HUES6 (cell line): ENCODE measurements at regions not wholly inside any gene's neighbourhood (a gene's known extent, or its start where the extent isn't known, plus 50 kb on each side); places are given as distances from the start of the nearest gene placed in this dataset.
"Not testable (repeated sequence)": the region's sequence is repeated elsewhere in the genome, so short reads cannot be mapped to it uniquely, and the experiment has no call there.

Experiments used
- H3K27ac ChIP-seq: 2 replicates; pipeline ENCODE4 v1.7.0; 2013; ENCODE audit warnings: low read depth, mild to moderate bottlenecking, low read length, inconsistent platforms
- H3K27me3 ChIP-seq: 2 replicates; pipeline ENCODE4 v1.6.1; 2013; ENCODE audit warnings: low read length; ENCODE audit not compliant: control insufficient read depth, insufficient read depth
- H3K36me3 ChIP-seq: 2 replicates; pipeline ENCODE4 v1.6.1; 2013; ENCODE audit warnings: low read length; ENCODE audit not compliant: control insufficient read depth, insufficient read depth
- H3K4me1 ChIP-seq: 2 replicates; pipeline ENCODE4 v1.6.1; 2013; ENCODE audit warnings: low read length; ENCODE audit not compliant: control insufficient read depth, insufficient read depth
- H3K4me3 ChIP-seq: 2 replicates; pipeline ENCODE4 v1.5.1; 2013; ENCODE audit warnings: low read depth, low read length
- H3K9ac ChIP-seq: one replicate; pipeline ENCODE4 v1.6.1; 2013; ENCODE audit warnings: mild to moderate bottlenecking, low read length
- H3K9me3 ChIP-seq: 2 replicates; pipeline ENCODE4 v1.6.1; 2013; ENCODE audit warnings: low read depth, low read length; ENCODE audit not compliant: control insufficient read depth, insufficient read depth

DNA sequence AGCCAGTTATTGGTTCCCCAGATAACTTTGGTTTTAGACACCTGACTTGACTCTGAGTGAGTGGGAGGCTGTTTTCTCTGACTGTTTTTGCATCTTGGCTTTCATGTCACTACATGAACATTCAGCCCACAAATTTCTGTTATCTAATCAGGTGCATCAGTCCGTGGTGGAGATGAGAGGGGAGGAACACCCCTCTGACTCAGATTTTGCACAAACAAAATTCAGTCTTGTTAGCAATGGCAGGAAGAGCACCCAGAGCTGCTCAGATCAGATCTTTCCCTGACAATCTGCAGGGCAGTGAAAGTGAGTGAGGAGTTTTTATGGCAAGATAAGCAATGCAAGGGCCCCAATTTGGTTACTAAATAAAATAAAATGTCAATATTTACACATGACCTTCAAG lies 307.2 kb upstream of the NOTCH2NLA start:
- H3K36me3 ChIP-seq, H3K4me3 ChIP-seq, H3K27ac ChIP-seq, H3K4me1 ChIP-seq, H3K27me3 ChIP-seq, H3K9me3 ChIP-seq, H3K9ac ChIP-seq: not testable (repeated sequence)

DNA sequence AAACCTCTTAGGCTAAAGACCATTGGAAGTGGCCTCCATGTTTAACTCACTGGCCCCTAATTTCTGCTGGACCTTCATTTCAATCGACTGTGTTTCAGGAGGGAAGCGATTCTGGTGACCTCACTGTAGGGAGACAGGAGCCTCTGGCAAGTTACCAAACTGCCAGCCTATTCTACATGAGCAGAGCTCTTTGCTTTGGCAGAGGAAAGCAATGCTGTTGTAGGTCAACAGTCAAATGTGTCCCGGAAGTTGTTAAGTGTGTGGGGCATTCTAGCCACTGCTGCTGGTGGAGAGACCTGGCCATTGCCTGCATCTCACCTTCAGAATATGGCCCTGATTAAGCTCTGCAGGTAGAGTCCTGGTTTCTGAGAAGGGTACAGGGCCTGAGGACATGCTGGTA lies 306.8 kb upstream of the NOTCH2NLA start:
- not testable (repeated sequence) for H3K9ac ChIP-seq, H3K27ac ChIP-seq, H3K4me1 ChIP-seq, H3K36me3 ChIP-seq, H3K27me3 ChIP-seq, H3K4me3 ChIP-seq, H3K9me3 ChIP-seq

GRCh38 chr1:146530958-146531357 lies 302.1 kb upstream of the NOTCH2NLA start:
- H3K27me3 ChIP-seq, H3K9me3 ChIP-seq, H3K4me3 ChIP-seq, H3K36me3 ChIP-seq, H3K27ac ChIP-seq, H3K9ac ChIP-seq, H3K4me1 ChIP-seq: not testable (repeated sequence)

- H3K9ac ChIP-seq, H3K27me3 ChIP-seq, H3K36me3 ChIP-seq, H3K4me1 ChIP-seq, H3K27ac ChIP-seq, H3K9me3 ChIP-seq, H3K4me3 ChIP-seq: not testable (repeated sequence)
These were observed 294.0 kb upstream of the NOTCH2NLA start for GRCh38 chr1:146522812-146523211.

DNA sequence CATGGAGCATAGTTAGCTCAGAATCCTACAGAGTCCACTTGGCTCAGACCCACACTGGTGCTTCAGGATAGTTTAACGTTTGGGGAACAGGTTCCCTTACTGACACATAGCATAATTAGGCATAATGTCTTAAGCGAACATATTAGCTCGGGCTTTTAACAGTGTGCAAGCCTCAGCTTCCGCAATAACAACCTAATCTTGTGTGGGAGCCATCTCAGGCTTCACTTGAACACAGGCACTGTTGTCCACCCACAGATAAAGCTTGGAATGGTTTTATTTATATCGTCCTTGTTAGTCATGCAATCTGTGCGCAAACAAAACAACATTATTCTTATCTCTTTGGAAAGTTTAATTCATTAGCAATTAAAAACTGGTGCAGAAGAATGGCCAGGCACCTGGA lies 293.5 kb upstream of the NOTCH2NLA start:
- not testable (repeated sequence) for H3K4me1 ChIP-seq, H3K9me3 ChIP-seq

DNA sequence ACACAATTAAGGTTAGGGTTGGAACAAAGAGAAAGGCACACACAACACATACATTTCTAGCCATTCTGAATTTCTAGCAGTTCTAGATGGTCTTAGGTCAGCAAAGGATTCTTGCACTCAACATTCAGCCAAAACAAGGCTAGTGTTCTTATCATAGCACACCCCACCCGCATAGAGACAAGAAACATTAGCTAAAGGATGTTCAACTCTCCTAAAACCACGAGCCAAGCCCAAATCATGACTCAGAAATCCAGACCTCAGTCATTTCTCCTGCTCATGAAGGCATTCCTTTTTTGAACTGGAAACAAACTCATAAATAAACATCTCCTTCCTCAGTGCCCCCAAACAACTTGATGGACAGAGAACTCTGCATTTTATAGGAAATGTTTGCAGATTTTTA lies 293.0 kb upstream of the NOTCH2NLA start:
- not testable (repeated sequence) for H3K36me3 ChIP-seq, H3K4me3 ChIP-seq, H3K9ac ChIP-seq, H3K4me1 ChIP-seq, H3K9me3 ChIP-seq, H3K27me3 ChIP-seq, H3K27ac ChIP-seq

More for the DNA sequence above, 293.5 kb upstream of the NOTCH2NLA start:
- not testable (repeated sequence) for H3K36me3 ChIP-seq, H3K4me3 ChIP-seq, H3K27ac ChIP-seq, H3K27me3 ChIP-seq, H3K9ac ChIP-seq

DNA sequence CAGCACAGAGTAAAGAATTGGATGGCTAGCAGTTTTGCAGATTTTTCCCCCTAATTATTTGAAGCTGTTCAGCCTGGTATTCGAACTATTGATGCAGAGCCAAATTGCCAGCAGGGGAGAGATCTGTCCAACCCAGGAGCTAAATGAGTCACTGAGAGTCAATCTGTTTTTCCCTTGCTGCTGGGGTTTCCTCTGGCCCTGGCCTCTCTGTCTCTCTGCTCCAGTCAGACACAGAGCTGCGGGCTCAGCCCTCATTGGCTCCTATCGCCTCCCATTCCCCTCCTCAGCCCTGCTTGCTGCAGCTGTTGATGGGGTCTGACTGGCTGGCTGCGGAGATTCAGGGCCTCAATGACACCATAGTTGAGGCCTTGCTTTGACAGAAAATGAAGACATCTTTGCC lies 284.9 kb upstream of the NOTCH2NLA start:
- H3K36me3 ChIP-seq, H3K4me3 ChIP-seq, H3K27me3 ChIP-seq, H3K9me3 ChIP-seq, H3K9ac ChIP-seq, H3K4me1 ChIP-seq, H3K27ac ChIP-seq: not testable (repeated sequence)

GRCh38 chr1:146511047-146511777 lies 282.4 kb upstream of the NOTCH2NLA start:
- not testable (repeated sequence) for H3K27me3 ChIP-seq

DNA sequence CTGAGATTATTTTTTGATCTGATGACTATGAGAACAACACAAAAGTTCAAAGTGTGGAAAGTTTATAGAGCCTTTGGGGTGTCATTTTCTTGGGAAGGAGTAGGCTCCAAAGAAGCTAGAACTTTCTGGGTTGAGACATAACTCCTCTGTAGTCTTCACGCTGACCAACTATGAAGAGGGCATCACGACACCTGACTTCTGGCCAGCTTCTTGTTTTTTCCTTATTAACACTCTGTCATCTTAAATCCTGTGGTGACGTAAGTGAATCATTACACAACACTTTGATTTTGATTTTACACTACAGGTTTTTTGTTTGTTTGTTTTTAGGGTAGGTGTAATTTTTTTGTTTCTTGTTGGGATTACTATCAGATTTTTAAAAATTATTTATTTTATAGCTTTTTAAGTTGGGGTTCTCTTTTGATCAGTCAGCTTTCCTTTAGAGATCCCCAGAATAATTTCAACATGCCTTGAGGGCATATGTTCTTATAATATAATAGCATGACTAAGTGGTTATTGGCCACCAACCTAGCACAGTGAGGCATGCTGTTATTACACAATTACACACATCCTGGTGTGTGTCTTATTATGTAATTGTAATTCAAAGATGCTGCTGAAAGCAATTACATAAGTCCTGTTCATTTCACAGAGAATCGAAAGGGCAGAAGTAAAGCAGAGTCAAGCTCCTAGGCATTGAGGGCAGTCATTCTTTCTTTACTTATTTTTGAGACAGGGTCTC lies 281.6 kb upstream of the NOTCH2NLA start:
- H3K4me3 ChIP-seq, H3K27ac ChIP-seq, H3K27me3 ChIP-seq, H3K36me3 ChIP-seq, H3K9ac ChIP-seq, H3K9me3 ChIP-seq, H3K4me1 ChIP-seq: not testable (repeated sequence)

More at GRCh38 chr1:146511047-146511777, 282.4 kb upstream of the NOTCH2NLA start:
- H3K4me1 ChIP-seq, H3K27ac ChIP-seq, H3K4me3 ChIP-seq, H3K9ac ChIP-seq, H3K9me3 ChIP-seq, H3K36me3 ChIP-seq: not testable (repeated sequence)

GRCh38 chr1:146504121-146504520 lies 275.3 kb upstream of the NOTCH2NLA start:
- H3K27ac ChIP-seq, H3K4me1 ChIP-seq, H3K36me3 ChIP-seq, H3K9me3 ChIP-seq, H3K9ac ChIP-seq, H3K4me3 ChIP-seq, H3K27me3 ChIP-seq: not testable (repeated sequence)

DNA sequence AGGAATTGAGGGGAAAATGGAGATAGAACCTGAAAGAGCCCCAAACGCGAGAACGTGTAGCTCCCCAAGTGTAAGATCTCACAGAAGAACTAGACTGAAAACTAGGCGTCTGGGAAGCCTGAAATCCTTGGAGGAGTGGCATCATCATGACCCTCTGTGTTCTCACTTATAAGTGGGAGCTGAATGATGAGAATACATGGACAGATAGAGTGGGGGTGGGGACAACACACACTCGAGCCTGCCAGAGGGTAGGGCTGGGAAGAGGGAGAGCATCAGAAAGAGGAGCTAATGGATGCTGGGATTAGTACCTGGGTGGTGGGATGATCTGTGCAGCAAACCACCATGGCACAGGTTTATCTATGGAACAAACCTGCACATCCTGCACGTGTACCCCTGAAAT lies 258.7 kb upstream of the NOTCH2NLA start:
- not testable (repeated sequence) for H3K9ac ChIP-seq, H3K9me3 ChIP-seq, H3K4me1 ChIP-seq

More for the DNA sequence above, 258.7 kb upstream of the NOTCH2NLA start:
- H3K36me3 ChIP-seq, H3K27ac ChIP-seq, H3K4me3 ChIP-seq, H3K27me3 ChIP-seq: not testable (repeated sequence)
